ENCODE measurements at regions not wholly inside any gene's neighbourhood (a gene's known extent, or its start where the extent isn't known, plus 50 kb on each side); places are given as distances from the start of the nearest gene placed in this dataset.

- TF ChIP-seq POLR2AphosphoS5 (IDR thresholded peaks at IDR 0.05) (no peak), POLR2A (IDR thresholded peaks at IDR 0.05) (no peak), CTCF (IDR thresholded peaks at IDR 0.05 in 8 of 11, conservative IDR thresholded peaks at IDR 0.05 in 3 of 11) (no peak)
- intact Hi-C loops (cut with DNase I; ENCODE audit: low total_unique reads): no loop called here
- 85 to 93% (median 91%) methylated on average over 2 of the region's 2 CpGs for WGBS, 5 donors
- no peak for DNase-seq
- Histone ChIP-seq H3K4me1 (no peaks in the 10 kb centered on the region), H3K36me3 (no peaks in the 10 kb centered on the region), H3K9me3 (no peaks in the 10 kb centered on the region), H3K27ac (no peak overlapping the region), H3K4me3 (no peak overlapping the region), H3K27me3 (replicated peaks in 1 of 7) (peaks cover 0 to 6% (median 0%) of the 10 kb centered on the region in 7 donors)
These were observed 71.1 kb upstream of the HNMT start for GRCh38 chr2:137893145-137893544.

- TF ChIP-seq CTCF (IDR thresholded peaks at IDR 0.05 in 8 of 11, conservative IDR thresholded peaks at IDR 0.05 in 3 of 11): no peak
- TF ChIP-seq POLR2AphosphoS5 (IDR thresholded peaks at IDR 0.05): no peak
- no peak for TF ChIP-seq POLR2A (IDR thresholded peaks at IDR 0.05)
- no peak overlapping the region for H3K27ac ChIP-seq
- no peaks in the 10 kb centered on the region for H3K9me3 ChIP-seq
- no peak overlapping the region for H3K4me3 ChIP-seq
- no peaks in the 10 kb centered on the region for H3K36me3 ChIP-seq
- DNase-seq: no peak
- WGBS, 5 donors: 55 to 82% (median 75%) methylated on average over 2 of the region's 2 CpGs
- intact Hi-C loops (cut with DNase I; ENCODE audit: low total_unique reads): no loop called here
- H3K27me3 ChIP-seq (replicated peaks in 1 of 7): no peaks in the 10 kb centered on the region
- H3K4me1 ChIP-seq: no peaks in the 10 kb centered on the region
These were observed 67.8 kb upstream of the HNMT start for GRCh38 chr2:137896467-137896866.

DNA sequence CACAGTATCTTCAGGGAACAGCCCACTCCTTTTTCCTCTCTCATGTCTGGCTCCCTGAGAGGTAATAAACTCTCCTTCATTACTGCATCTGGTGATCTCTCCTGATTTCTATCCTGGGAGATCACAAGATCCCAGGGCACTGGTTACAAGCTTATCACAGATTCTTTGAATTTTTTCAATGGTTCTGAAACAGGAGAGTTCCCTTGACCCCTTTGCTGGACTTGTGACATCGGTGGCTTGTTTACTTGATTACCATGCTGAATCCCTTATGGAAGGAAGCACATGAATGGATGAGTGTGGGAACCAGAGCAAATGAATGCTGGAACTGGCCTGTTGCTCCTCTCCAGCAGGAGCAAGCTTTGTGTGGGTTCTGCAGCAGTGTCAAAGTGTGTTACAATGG lies 67.2 kb upstream of the HNMT start:
- H3K36me3 ChIP-seq: no peaks in the 10 kb centered on the region
- intact Hi-C loops (cut with DNase I; ENCODE audit: low total_unique reads): no loop called here
- DNase-seq: no peak

DNA sequence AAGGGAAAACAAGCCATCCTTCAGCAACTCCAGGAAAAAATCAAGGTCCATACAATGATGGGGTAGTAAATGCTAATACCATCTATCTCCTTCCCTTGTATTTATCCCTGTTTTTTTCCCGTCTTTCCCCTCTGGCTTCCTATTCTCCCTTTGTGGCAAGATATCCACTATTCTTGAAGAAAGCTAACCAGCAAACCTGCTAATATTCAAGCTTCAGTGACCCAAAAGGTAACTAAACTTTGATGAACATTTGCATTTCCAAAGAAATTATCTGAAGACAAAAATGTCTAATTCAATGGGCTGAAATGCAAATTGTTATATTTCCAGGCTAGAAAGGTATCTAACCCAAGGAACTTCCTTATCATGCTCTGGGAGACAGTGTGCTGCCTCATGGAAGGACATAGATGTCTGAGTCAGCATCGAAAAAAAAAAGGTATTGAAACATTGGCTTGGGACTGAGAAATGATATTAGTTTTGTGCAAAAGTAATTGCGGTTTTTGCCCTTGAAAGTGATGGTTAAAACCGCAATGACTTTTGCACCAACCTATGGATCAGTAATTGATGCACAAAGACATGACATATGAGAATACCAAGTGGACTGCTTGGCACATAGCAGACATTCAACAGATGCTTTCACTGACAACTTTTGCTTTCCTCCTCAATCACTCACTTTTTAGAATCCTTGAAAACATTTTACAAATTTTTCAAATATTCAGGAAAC lies 63.7 kb upstream of the HNMT start:
- no peaks in the 10 kb centered on the region for H3K36me3 ChIP-seq
- no peaks in the 10 kb centered on the region for H3K27me3 ChIP-seq (replicated peaks in 1 of 7)
- DNase-seq: no peak
- H3K4me3 ChIP-seq: no peak overlapping the region
- H3K4me1 ChIP-seq: no peaks in the 10 kb centered on the region
- intact Hi-C loops (cut with DNase I; ENCODE audit: low total_unique reads): loop anchor here (10.0 kb wide), 2 partner anchors 884 to 924 kb away; partner anchors contain the start of gene NXPH2
- no peak overlapping the region for H3K27ac ChIP-seq
- no peaks in the 10 kb centered on the region for H3K9me3 ChIP-seq
- no peak for TF ChIP-seq CTCF (IDR thresholded peaks at IDR 0.05 in 8 of 11, conservative IDR thresholded peaks at IDR 0.05 in 3 of 11)
- TF ChIP-seq POLR2AphosphoS5 (IDR thresholded peaks at IDR 0.05): no peak
- TF ChIP-seq POLR2A (IDR thresholded peaks at IDR 0.05): no peak
- WGBS, 5 donors: 65 to 77% (median 72%) methylated on average over 4 of the region's 4 CpGs

More for the DNA sequence above, 67.2 kb upstream of the HNMT start:
- TF ChIP-seq POLR2AphosphoS5 (IDR thresholded peaks at IDR 0.05): no peak
- TF ChIP-seq POLR2A (IDR thresholded peaks at IDR 0.05): no peak
- 69 to 88% (median 81%) methylated on average over 1 of the region's 1 CpG for WGBS, 5 donors
- Histone ChIP-seq H3K27me3 (replicated peaks in 1 of 7) (no peaks in the 10 kb centered on the region), H3K4me1 (no peaks in the 10 kb centered on the region), H3K27ac (no peak overlapping the region), H3K4me3 (no peak overlapping the region), H3K9me3 (no peaks in the 10 kb centered on the region)
